GM21447 (cell line): ENCODE measurements at regions not wholly inside any gene's neighbourhood (a gene's known extent, or its start where the extent isn't known, plus 50 kb on each side); places are given as distances from the start of the nearest gene placed in this dataset.

Experiments used
- ATAC-seq: cut with Tn5 transposase; IDR thresholded peaks from one replicate; pipeline ENCODE4 v1.9.1; 2021; ENCODE audit not compliant: unreplicated experiment

- no peak for ATAC-seq
These were observed 208.9 kb upstream of the WSCD1 start for GRCh38 chr17:5861246-5861645.

GRCh38 chr17:5861854-5862253, 208.3 kb upstream of the WSCD1 start:
- ATAC-seq: no peak

GRCh38 chr17:5862395-5862794, 207.8 kb upstream of the WSCD1 start:
- no peak for ATAC-seq

- no peak for ATAC-seq
These were observed 205.2 kb upstream of the WSCD1 start for GRCh38 chr17:5864741-5865657.

GRCh38 chr17:5866978-5867377, 203.2 kb upstream of the WSCD1 start:
- ATAC-seq: no peak

GRCh38 chr17:5869041-5869745, 201.0 kb upstream of the WSCD1 start:
- no peak for ATAC-seq

- no peak for ATAC-seq
These were observed 199.8 kb upstream of the WSCD1 start for GRCh38 chr17:5870231-5870953.

GRCh38 chr17:5871666-5872065, 198.5 kb upstream of the WSCD1 start:
- no peak for ATAC-seq

GRCh38 chr17:5872831-5873230, 197.3 kb upstream of the WSCD1 start:
- no peak for ATAC-seq

- no peak for ATAC-seq
These were observed 196.4 kb upstream of the WSCD1 start for GRCh38 chr17:5873781-5874180.

GRCh38 chr17:5874486-5874885, 195.7 kb upstream of the WSCD1 start:
- ATAC-seq: no peak

GRCh38 chr17:5877366-5877765, 192.8 kb upstream of the WSCD1 start:
- ATAC-seq: no peak

GRCh38 chr17:5877948-5878347, 192.2 kb upstream of the WSCD1 start:
- no peak for ATAC-seq

- no peak for ATAC-seq
These were observed 188.3 kb upstream of the WSCD1 start for GRCh38 chr17:5881849-5882248.

GRCh38 chr17:5883775-5884665, 186.2 kb upstream of the WSCD1 start:
- no peak for ATAC-seq

GRCh38 chr17:5885336-5885735, 184.8 kb upstream of the WSCD1 start:
- ATAC-seq: no peak

GRCh38 chr17:5888811-5889210, 181.4 kb upstream of the WSCD1 start:
- ATAC-seq: no peak

GRCh38 chr17:5892921-5893675, 177.1 kb upstream of the WSCD1 start:
- ATAC-seq: no peak

GRCh38 chr17:5893741-5894140, 176.4 kb upstream of the WSCD1 start:
- ATAC-seq: no peak

GRCh38 chr17:5895276-5895675, 174.9 kb upstream of the WSCD1 start:
- ATAC-seq: no peak
